OCI-LY7 (cell line): ENCODE measurements at regions not wholly inside any gene's neighbourhood (a gene's known extent, or its start where the extent isn't known, plus 50 kb on each side); places are given as distances from the start of the nearest gene placed in this dataset.

Experiments used
- CTCF ChIP-seq: fragments of 200-600 bp; sonication (generic); conservative IDR thresholded peaks from 2 replicates; pipeline ENCODE4 v1.5.1; 2014; ENCODE audit warnings: mild to moderate bottlenecking, antibody characterized with exemption, low read length, moderate library complexity, mixed read lengths
- EZH2phosphoT487 ChIP-seq: fragments of 200-600 bp; sonication (generic); IDR thresholded peaks from 2 replicates; pipeline ENCODE4 v1.6.1; 2018; ENCODE audit warnings: low read depth, borderline replicate concordance, mild to moderate bottlenecking, mixed run types, antibody characterized with exemption, low read length, moderate library complexity, mixed read lengths

- TF ChIP-seq CTCF (no peak), EZH2phosphoT487 (no peak)
Observed at GRCh38 chr18:61714421-61714820, 178.4 kb downstream of the RNF152 start.
